GM19035 (cell line): ENCODE measurements at regions not wholly inside any gene's neighbourhood (a gene's known extent, or its start where the extent isn't known, plus 50 kb on each side); places are given as distances from the start of the nearest gene placed in this dataset.

Source experiments
- ATAC-seq: cut with Tn5 transposase; IDR thresholded peaks from one replicate; pipeline ENCODE4 v1.9.1; 2021; ENCODE audit not compliant: unreplicated experiment

DNA sequence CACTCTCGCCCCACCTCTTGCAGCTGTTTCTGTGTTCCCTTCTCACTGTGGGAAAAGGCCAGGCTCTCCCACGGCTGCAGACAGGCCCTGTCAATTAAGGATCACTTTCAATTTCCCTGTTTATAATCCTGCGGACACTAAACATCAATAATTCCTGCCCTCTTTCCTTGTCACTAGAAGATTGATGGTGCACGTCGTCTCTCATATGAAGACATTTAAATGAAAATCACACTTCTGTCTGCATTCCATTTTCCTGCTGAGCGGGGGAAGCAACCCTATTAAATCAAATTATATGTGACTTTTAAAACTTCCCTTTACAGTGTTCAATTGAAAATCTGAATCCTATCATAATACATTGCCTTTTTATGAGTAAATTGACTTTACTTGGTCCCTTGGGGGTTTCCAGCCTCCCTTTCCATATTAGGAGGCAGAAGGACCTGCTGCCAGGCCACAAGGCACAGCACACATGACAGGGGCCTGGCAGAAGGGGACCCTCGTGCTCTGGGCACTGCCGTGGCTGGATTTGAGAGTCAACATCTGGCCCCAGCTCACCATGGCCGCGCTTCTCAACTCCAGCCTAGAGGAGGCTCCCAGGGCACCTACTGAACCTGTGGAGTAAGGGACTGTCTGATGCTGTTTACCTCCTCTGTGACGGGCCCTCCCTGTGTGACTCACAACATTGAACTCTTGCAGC is 311.0 kb upstream of the IRX4 start:
- no peak for ATAC-seq

- no peak for ATAC-seq
These were observed 310.4 kb upstream of the IRX4 start for GRCh38 chr5:2193142-2193541.

GRCh38 chr5:2192496-2192895 is 309.8 kb upstream of the IRX4 start:
- ATAC-seq: no peak

DNA sequence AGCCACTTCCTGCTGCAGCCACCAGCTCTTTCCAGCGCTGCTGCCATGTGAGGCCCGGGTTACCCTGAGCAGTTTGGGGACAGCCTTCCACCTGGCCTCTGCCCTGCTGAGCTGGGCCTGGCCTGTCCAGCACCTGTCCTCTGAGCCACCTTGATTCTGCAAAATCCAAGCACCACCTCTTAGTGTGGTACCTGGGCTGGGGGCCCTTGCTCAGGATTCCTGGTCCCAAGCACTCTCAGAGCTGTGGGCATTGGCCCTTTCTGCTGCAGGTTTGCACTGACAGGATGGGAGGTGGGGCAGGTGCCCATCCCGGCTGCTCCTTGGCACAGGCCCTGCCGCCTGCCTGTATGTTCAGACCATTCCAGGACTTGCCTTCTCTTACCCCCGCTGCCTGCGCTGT is 309.2 kb upstream of the IRX4 start:
- ATAC-seq: no peak

GRCh38 chr5:2190549-2190948 is 307.8 kb upstream of the IRX4 start:
- no peak for ATAC-seq

DNA sequence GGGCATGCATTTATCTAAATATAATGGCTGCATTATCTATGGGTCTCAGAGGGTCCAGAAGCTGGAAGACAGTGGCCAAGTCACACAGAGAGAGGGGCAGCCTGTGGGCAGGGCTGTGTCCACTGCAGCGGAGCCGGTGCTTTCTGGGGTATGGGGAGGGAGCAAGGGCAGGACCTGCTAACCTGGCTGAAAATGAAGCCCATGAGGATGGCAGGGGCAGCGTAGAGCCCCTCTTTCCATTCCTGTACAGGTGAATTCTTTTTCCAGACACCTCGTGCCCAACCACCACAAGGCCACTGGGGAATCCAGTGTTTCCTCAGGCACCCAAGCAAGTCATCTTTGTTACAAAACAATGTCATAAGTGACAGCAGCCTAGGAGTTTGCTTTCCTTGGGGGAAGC is 305.9 kb upstream of the IRX4 start:
- ATAC-seq: no peak

DNA sequence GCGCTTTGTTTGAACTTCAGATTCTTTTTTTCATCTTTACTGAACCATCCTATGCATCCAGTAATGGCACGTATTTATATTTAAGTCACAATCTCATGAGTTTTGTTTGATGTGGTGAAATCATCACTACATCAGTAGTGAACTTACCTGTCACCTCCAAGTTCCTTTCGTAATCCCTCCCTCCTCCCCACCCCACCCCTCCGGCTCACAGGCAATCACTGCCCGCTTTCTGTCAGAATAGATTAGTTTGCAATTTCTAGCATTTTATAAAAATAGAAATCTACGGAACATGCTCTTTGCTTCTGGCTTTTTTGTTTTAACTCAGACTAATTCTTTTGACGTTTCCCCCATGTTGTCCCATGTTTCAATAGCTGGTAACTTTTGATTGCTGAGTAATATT is 305.4 kb upstream of the IRX4 start:
- ATAC-seq: no peak

GRCh38 chr5:2187687-2188086 is 305.0 kb upstream of the IRX4 start:
- ATAC-seq: no peak

GRCh38 chr5:2187156-2187555 is 304.4 kb upstream of the IRX4 start:
- no peak for ATAC-seq

DNA sequence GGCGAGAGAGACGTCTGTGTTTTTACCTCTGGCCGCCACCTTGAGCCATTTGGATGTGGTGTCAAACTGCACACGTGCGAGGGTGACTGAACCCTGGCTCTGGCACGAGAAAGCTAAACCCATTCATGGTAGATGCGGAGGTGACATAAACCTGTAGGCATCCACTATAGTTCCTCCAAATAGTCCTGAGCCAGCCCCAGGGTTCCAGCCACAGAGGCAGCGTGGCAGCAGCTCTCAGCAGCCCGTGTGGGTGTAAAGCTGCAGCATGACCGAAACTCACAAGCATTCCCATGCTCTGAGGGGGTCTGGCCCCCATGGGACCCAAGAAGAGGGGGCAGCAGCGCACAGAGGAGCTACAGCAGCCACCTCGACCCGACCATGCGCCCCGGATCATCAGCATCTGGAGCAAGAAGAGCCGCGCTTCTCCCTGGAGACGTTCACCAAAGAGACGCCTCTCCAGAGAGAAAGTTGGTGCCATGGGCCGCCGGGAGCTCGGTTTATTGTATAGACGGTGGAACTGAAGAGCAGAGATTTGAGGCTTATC is 303.8 kb upstream of the IRX4 start:
- no peak for ATAC-seq

DNA sequence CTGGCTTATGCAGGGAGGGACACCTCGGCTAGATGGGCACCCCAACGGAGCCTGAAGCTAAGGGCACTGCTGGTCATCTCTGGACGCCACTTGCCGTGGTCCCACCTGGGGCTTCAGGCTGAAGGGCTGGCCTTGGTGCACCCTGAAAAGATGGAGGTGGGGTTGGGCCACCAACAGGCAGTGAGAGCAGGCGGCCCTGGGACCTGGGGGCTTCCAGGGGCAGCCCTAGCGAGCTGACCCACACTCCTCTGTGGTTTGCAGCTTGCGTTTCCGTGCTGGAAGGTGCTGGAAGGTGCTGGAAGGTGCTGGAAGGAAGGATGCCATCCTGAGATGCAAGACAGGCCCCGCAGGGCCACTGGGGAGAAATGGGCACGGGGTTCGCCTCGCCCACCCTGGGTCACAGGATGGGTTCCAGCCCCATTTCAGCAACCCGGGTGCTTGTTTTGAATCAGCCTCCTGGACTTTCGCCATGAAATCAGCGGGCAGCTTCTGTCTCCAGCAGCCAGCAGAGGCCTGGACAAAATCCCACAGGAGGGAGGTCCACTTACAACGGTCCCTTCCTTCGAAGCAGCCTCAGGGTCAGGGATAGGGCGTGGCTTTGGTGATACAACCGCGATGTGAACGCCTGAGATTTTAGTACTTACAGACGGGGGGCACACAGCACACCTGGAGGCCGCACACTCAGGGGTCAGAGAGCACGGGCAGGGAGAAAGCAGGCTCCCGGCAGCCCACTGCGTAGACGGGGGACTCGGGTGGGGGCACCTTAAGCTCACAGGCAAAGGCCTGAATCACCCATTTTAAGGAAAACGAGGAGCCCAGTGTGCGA is 303.1 kb upstream of the IRX4 start:
- ATAC-seq: no peak

- no peak for ATAC-seq
These were observed 302.1 kb upstream of the IRX4 start for GRCh38 chr5:2184563-2185540.

- ATAC-seq: no peak
These were observed 301.3 kb upstream of the IRX4 start for GRCh38 chr5:2184026-2184366.

- no peak for ATAC-seq
These were observed 300.7 kb upstream of the IRX4 start for GRCh38 chr5:2183154-2184025.

- ATAC-seq: no peak
These were observed 299.3 kb upstream of the IRX4 start for GRCh38 chr5:2182020-2182419.

DNA sequence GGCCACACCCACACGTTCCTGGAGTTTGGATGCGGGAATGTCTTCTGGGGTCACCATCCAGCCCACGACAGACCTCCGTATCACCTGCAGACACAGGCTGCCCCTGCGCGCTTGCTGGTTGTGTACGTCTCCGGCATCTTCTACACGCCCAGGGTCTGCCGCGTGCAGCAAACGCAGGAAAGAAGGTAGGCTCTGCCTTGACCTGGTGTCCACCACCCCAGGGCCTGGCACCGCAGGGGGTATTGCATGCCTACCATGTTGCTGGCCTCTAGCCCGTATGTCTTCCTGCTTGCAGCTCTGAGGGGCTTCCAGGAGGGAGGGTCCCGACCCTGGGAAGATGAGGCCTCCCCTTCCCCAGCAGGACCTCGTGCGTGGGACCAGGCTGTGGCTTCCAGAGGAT is 298.8 kb upstream of the IRX4 start:
- ATAC-seq: no peak

GRCh38 chr5:2181149-2181548 is 298.4 kb upstream of the IRX4 start:
- ATAC-seq: no peak

DNA sequence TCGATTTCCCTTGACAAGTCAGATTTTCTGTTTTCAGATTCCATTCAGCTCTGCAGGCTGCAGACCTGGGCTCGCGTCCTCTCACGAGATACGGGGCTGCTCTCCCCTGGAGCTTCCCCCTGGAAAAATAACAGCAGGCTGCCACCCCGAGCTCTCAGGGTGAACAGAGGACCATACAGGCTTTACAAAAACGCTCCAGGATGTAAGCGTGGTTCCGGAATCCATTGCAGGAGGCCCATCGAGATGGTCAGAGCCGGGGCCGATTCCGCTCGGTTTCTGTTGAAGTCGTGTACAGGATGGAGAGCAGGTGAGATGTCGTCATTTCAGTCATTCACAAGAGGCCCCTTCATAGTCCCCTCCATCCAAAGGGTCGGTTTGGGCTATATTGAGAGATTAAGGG is 297.7 kb upstream of the IRX4 start:
- no peak for ATAC-seq

DNA sequence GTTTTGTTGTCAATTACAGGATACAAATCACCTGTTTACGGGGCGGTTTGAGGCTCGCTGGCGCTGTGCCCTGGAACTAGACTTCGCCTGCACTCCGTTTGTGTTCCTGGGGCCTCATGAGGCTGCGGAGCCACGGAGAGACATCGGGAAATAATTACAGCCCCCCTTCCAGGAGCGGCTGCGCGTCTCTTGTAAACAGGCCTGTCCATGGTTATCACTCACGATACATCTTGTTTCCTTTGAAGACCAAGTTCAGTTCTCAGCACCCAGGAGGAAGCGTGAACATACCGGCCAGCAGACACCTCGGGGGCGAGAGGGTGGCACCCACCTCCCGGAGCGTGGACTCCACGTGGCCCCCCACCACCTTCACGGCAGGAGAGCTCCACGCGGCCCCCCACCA is 297.1 kb upstream of the IRX4 start:
- no peak for ATAC-seq

DNA sequence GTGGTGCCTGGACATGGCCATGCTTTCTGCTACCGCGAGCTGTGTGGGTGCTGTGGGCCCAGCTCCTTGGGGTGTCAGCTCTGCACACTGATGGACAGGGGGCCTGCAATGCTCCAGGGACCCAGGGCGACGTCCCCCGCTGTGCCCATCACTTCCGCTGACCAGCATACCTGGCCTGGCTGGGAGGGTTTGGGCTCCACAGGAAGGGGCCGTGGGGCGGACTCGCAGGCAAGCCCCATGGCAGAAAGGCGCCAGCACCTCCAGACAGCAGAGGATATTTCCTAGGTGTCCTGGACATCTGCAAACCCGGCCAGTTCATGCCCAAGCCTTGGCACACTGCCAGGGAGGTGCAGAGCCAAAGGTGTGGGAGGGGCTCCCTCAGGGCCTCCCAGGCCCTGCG is 295.8 kb upstream of the IRX4 start:
- no peak for ATAC-seq
